ENCODE measurements at regions not wholly inside any gene's neighbourhood (a gene's known extent, or its start where the extent isn't known, plus 50 kb on each side); places are given as distances from the start of the nearest gene placed in this dataset.

GRCh38 chr1:240000634-240001033, 91.0 kb upstream of the FMN2 start:
- no peak for TF ChIP-seq MXD4 (CRISPR knock-in tag; IDR thresholded peaks at IDR 0.05; ENCODE audit: borderline replicate concordance)
- TF ChIP-seq CTCF (IDR thresholded peaks at IDR 0.05) = no peak
- TF ChIP-seq PRDM15 (CRISPR knock-in tag; IDR thresholded peaks at IDR 0.05) = no peak

Data from WTC11 (cell line).